HS-27A (cell line): ENCODE measurements at regions not wholly inside any gene's neighbourhood (a gene's known extent, or its start where the extent isn't known, plus 50 kb on each side); places are given as distances from the start of the nearest gene placed in this dataset.
"Not testable (repeated sequence)": the region's sequence is repeated elsewhere in the genome, so short reads cannot be mapped to it uniquely, and the experiment has no call there.

ENCODE experiments used
- DNase-seq: peaks from one replicate; pipeline ENCODE4 v3.0.0-alpha.2; 2012; ENCODE audit warnings: low read depth, missing footprints

- no peak for DNase-seq
Observed at GRCh38 chr10:30763918-30764317, 134.4 kb upstream of the LYZL2 start.

GRCh38 chr10:30762620-30763019 is 133.1 kb upstream of the LYZL2 start:
- no peak for DNase-seq

GRCh38 chr10:30759423-30759822 is 129.9 kb upstream of the LYZL2 start:
- DNase-seq, result no peak

DNA sequence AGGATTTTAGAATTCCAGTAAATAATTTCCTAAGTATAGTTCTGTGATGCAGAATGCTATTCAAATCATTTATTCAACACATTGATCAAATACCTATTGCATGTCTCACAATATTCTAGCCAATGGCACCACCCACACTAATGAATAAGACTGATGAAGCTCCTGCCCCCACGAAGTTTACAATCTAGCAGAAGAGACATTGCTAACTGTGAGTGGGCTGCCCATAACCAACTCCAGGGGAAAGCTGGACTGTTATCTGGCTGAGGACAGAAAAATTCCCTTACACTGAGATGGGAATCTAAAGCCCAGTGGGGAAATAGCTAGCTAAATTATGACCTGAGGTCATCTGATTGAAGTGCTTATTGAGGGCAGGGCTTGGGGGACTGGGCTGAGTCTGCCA is 128.8 kb upstream of the LYZL2 start:
- no peak for DNase-seq

DNA sequence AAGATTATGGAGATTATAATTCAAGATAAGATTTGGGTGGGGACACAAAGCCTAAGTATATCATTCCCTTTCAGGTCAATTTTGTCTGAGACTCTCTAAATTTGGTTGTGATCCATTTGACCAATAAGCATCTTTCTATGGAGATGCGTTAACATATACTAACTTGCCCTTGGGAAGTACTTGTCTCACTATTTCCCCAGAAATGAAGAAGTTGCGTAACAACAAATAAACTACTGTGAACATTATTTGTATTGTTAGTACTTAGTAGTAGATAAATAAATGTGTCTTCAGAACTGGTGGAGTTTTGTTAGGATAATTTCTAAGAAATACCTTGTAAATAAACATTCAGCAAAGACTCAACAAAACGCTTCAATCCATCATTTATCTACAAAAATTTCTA is 127.3 kb upstream of the LYZL2 start:
- DNase-seq, result no peak

DNA sequence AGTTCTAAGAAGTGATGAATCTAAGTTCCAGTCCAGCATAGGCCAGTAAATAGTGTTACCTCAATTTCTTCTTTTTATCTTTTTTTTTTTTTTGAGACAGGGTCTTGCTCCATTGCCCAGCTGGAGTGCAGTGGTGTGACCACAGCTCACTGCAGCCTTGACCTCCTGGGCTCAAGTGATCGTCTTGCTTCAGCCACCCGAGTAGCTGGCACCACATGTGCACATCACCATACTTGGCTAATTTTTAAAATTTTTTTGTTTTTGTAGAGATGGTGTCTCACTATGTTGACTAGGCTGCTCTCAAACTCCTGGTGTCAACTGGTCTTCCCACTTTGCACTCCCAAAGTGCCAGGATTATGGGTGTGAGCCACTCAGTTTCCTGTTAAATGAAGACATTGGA is 126.6 kb upstream of the LYZL2 start:
- no peak for DNase-seq

- DNase-seq, result no peak
Observed at GRCh38 chr10:30755441-30755953, 125.9 kb upstream of the LYZL2 start.

GRCh38 chr10:30752481-30752881 is 122.9 kb upstream of the LYZL2 start:
- DNase-seq, result no peak

- DNase-seq, result no peak
Observed at GRCh38 chr10:30751678-30752331, 122.3 kb upstream of the LYZL2 start.

- no peak for DNase-seq
Observed at GRCh38 chr10:30750971-30751677, 121.6 kb upstream of the LYZL2 start.

- no peak for DNase-seq
Observed at GRCh38 chr10:30749385-30749784, 119.8 kb upstream of the LYZL2 start.

DNA sequence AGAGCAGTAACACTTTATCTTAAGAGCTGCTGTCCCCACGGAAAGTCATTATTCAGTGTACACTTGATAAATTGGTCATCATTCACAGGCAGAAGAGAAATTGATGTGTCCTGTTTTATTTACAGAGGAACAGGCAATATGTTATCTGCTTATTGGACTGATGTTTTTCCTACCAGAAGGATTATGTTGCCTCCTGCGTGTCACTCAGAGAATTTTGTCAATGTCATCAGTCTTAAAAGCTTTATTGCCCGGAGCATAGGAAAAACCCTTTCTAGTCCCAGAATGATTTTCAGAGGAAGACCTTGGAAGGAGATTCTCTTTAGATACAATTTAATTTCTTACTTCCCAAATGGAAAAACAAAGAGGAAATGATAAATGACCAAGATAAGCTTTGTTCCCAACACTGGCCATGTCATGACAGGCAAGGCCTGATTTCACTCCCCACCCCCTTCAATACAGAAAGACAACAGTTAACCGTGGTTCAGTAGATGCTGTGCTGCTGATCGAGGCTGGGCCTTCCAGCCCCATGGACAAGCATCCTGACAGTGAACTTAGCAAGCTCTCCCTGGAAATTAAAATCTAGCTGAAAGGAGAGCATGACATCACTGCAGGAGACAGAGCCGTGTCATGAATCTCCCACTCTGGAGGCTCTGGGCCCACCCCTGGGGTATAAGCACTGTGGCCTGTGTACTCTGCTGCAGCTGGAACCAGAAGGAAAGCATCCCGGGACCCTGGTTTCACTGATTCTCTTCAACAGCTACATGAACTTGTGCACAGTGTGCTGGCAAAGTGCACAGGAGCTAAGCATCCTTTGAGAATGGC is 118.8 kb upstream of the LYZL2 start:
- DNase-seq, result no peak

- no peak for DNase-seq
Observed at GRCh38 chr10:30747633-30748032, 118.1 kb upstream of the LYZL2 start.

DNA sequence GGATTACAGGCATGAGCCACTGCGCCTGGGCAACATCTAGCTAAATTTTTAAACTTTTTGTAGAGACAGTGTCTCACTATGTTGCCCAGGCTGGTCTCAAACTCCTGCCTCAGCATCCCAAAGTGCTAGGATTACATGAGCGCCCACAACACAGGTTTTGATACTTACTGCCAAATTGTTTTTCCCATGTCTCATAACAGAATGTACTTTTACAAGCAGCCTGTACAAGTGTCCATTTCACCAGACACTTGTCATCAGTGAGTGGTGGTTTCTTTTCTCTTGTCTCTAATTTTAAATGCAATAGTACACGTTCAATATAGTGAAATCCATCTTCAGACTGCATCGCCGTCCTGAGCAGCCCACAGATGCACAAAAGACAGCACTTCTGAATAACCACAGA is 116.4 kb upstream of the LYZL2 start:
- DNase-seq, result no peak

- no peak for DNase-seq
Observed at GRCh38 chr10:30744106-30744505, 114.6 kb upstream of the LYZL2 start.

GRCh38 chr10:30743586-30743985 is 114.0 kb upstream of the LYZL2 start:
- no peak for DNase-seq

DNA sequence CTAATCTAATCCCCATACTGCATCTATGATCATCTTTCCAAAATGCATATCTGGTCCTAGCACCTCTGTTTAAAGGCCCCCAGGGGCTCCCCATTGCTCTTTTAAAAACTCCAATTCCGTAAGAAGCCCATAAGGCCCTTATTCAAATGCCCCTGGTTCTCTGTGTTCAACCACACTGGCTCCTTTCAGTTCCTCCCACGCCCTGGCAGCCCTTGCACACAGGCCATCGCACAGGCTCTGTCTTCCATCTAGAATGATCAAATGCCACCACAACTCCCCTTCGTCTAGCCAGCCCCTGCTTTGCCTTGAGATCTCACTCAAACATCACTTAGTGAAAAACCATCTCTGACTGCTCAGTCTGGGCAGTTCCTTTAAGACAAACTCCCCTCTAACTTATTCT is 112.9 kb upstream of the LYZL2 start:
- no peak for DNase-seq

DNA sequence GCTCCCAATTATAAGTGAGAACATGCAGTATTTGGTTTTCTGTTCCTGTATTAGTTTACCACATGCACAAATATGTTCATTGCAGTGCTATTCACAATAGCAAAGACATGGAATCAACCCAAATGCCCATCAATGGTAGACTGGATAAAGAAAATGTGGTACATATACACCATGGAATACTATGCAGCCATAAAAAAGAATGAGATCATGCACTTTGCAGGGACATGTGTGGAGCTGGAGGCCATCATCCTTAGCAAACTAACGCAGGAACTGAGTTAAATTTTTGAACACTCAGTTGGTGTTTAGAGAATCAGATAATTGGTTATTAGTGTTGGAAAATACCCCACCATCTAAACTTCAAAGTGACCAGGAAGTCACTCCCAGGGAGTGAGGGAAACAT is 111.2 kb upstream of the LYZL2 start:
- not testable (repeated sequence) for DNase-seq

GRCh38 chr10:30738416-30738815 is 108.9 kb upstream of the LYZL2 start:
- no peak for DNase-seq

- DNase-seq, result no peak
Observed at GRCh38 chr10:30737931-30738391, 108.4 kb upstream of the LYZL2 start.

GRCh38 chr10:30736685-30737232 is 107.2 kb upstream of the LYZL2 start:
- peak; percentile 81 for DNase-seq

- DNase-seq, result no peak
Observed at GRCh38 chr10:30734901-30735300, 105.3 kb upstream of the LYZL2 start.
